ENCODE measurements at regions not wholly inside any gene's neighbourhood (a gene's known extent, or its start where the extent isn't known, plus 50 kb on each side); places are given as distances from the start of the nearest gene placed in this dataset.

DNA sequence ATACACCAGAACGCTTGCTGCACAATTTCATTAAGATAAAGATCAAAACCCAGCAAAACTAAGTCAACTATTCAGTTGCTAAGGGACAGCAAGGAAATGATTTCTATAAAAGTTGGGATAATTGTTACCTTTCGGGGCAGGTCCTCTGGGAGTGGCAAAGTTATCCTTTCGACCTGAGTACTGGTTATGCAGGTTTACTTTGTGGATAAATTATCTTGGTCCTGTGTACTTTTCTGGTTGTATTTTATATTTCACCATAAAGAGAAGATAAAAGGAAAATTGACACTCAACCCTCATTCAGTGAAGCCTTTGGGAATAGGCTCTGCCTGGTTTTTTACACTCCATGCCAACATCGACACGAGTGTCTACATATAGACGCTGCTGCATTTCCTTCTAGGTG lies 146.5 kb downstream of the SYK start:
- DNase-seq (ENCODE audit: low read depth) = no peak
- TF ChIP-seq, protein P1, sequence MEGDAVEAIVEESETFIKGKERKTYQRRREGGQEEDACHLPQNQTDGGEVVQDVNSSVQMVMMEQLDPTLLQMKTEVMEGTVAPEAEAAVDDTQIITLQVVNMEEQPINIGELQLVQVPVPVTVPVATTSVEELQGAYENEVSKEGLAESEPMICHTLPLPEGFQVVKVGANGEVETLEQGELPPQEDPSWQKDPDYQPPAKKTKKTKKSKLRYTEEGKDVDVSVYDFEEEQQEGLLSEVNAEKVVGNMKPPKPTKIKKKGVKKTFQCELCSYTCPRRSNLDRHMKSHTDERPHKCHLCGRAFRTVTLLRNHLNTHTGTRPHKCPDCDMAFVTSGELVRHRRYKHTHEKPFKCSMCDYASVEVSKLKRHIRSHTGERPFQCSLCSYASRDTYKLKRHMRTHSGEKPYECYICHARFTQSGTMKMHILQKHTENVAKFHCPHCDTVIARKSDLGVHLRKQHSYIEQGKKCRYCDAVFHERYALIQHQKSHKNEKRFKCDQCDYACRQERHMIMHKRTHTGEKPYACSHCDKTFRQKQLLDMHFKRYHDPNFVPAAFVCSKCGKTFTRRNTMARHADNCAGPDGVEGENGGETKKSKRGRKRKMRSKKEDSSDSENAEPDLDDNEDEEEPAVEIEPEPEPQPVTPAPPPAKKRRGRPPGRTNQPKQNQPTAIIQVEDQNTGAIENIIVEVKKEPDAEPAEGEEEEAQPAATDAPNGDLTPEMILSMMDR (conservative IDR thresholded peaks at IDR 0.05; ENCODE audit: control insufficient read depth, insufficient read depth, low read depth, low read length) = no peak
- no peak overlapping the region for H3K4me3 ChIP-seq (ENCODE audit: control insufficient read depth, low read depth, low read length)

DNA sequence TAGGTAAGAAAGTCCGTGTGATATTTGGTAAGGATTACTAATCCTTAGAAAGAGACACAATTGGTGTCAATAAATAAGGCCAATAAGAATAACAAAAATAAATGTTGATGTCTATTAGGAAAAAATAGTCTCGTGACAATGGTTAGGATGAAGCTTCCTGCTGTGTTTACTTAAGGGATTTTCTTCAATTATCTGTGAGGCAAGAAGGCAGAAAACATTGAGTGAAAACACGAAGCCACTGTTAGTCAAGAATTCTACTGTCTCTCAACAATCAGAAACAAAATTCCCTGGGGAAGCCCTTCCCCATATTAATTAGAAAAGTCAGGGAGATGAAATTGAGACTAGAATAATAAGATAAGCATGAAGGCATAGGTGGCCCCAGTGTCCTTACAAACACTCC lies 149.0 kb downstream of the SYK start:
- DNase-seq (ENCODE audit: low read depth) = no peak
- TF ChIP-seq, protein P1 (conservative IDR thresholded peaks at IDR 0.05; ENCODE audit: control insufficient read depth, insufficient read depth, low read depth, low read length) = no peak
- H3K4me3 ChIP-seq (ENCODE audit: control insufficient read depth, low read depth, low read length) = no peak overlapping the region

DNA sequence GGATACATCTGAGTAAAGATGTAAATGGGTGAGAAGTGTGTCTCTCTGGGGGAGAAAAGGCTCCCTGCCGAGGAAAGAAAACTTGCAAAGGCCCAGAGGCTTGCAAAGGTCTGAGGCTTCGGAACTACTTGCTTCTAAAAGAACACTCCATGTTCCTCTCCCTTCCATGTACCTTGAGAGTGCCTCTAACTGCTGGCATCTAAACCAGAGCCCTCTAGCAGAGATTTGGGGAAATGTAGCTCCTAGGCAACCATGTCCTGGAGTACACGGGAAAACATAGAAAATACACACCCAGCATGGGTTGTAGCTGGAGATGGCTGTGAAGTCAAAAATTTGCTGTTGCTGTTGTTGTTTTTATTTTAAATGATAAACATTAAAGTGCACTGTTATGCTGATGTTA lies 151.6 kb downstream of the SYK start:
- H3K4me3 ChIP-seq (ENCODE audit: control insufficient read depth, low read depth, low read length) = no peak overlapping the region
- TF ChIP-seq, protein P1 (conservative IDR thresholded peaks at IDR 0.05; ENCODE audit: control insufficient read depth, insufficient read depth, low read depth, low read length) = no peak
- no peak for DNase-seq (ENCODE audit: low read depth)

DNA sequence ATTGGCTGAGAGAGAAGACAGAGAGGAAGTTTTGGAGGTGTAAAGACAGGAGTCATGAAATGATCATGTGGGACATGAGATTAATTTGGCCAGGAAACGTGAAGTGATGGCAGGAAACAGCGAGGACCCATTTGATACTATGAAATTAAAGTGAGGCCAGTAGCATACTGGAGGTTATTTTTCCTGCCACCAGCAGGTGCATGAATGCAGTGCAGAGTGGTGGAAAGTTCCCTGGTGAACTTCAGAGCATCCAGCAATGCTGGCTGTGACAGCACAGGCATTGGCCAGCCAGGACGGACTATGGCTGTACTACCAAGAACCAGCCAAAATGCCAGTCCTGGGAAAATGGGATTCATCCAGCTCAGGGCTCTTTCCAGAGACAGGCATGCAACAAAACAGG lies 152.2 kb downstream of the SYK start:
- H3K4me3 ChIP-seq (ENCODE audit: control insufficient read depth, low read depth, low read length) = no peak overlapping the region
- no peak for DNase-seq (ENCODE audit: low read depth)
- TF ChIP-seq, protein P1 (conservative IDR thresholded peaks at IDR 0.05; ENCODE audit: control insufficient read depth, insufficient read depth, low read depth, low read length) = no peak

DNA sequence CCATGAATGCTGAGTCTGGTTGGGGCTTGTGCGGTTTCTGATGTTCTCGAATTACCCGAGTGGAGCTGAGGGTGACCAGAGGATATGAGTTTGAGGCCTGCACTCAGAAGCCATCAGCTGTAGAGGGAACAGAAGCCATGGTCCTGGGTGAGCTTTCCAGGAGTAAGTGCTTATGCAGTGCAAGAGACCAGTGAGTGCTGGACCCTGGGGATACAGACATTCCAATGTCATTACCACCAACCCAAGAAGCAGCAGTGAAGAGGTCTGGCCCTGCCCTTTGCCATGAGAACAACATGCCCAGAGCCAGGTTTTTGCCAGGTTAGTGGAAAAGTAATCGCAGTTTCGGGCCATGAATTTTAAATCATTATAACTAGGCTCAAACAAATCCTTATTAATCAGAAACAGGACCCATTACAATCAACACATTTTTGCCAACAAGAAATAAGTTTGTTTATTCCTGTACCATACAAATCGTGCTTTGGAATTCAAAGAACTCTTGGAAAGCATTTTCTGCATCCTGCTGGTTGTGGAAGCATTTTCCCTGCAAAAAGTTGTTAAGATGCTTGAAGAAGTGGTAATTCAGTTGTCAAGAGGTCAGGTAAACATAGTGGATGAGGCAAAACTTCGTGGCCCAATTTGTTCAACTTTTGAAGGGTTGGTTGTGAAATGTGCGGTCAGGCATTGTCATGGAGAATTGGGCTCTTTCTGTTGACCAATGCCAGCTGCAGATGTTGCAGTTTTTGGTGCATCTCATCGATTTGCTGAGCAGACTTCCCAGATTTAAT lies 154.6 kb downstream of the SYK start:
- peak; percentile 42 for DNase-seq (ENCODE audit: low read depth)
- no peak overlapping the region for H3K4me3 ChIP-seq (ENCODE audit: control insufficient read depth, low read depth, low read length)
- TF ChIP-seq, protein P1 (conservative IDR thresholded peaks at IDR 0.05; ENCODE audit: control insufficient read depth, insufficient read depth, low read depth, low read length) = no peak

DNA sequence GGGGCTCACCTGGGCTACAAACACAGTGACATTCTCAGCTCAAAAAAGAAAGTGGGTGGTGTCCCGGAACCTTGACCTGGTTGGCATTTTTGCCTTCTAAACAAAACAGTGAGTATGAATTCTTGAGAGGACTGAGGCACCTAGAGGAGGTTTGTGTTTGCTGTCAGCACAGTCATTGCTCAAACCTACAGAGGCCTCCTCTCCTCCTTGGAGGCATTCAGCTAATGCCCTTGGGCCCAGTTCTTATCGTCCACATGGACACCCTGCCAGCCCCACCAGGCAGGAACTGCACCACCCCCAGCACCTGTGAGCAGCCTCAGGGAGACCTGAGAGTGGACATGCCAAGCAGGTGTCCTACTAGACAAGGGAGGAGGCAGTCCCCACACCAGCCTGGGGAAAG lies 156.7 kb downstream of the SYK start:
- no peak for DNase-seq (ENCODE audit: low read depth)
- TF ChIP-seq, protein P1 (conservative IDR thresholded peaks at IDR 0.05; ENCODE audit: control insufficient read depth, insufficient read depth, low read depth, low read length) = no peak

More for the DNA sequence above, 156.7 kb downstream of the SYK start:
- no peak overlapping the region for H3K4me3 ChIP-seq (ENCODE audit: control insufficient read depth, low read depth, low read length)

Measured in fibroblast of mammary gland (primary cell).